GM21825 (cell line): ENCODE measurements at regions not wholly inside any gene's neighbourhood (a gene's known extent, or its start where the extent isn't known, plus 50 kb on each side); places are given as distances from the start of the nearest gene placed in this dataset.

Source experiments
- ATAC-seq: cut with Tn5 transposase; IDR thresholded peaks from one replicate; pipeline ENCODE4 v1.9.1; 2021; ENCODE audit warnings: mild to moderate bottlenecking, moderate library complexity; ENCODE audit not compliant: unreplicated experiment

DNA sequence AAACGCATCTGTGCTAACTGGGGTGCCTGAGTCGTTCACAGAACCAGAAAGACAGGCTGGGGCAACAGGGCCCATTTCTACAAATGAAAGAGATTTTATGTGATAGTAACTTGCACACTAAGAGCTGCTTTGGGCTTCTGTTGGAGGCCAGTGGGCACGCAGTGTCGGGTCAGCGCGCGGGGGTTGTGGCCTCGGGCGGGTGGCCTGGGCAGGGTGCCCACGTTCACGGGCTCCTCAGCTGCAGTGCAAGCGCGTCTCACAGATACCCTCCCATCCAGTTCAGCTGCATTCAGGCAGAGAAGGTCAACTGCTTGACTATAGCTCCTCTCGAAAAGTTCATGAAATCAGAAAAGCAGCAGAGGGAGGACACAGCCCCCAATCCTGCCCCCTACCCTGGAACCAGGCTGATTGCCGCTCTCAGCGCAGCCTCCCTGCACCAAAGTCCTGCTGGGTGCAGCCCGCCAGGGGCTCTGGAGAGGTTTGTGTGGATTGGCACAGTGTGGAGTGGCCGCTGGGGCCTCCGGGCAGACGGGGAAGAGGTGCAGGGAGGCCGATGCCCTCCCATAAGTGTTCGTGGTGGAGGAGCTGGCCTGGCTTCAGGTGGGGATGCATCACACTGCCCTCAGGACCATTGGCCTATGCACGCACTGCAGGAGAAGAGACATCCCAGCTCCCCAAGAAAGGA is 582.8 kb downstream of the TCERG1L start:
- no peak for ATAC-seq

- no peak for ATAC-seq
These were observed 581.6 kb downstream of the TCERG1L start for GRCh38 chr10:130729876-130730275.

DNA sequence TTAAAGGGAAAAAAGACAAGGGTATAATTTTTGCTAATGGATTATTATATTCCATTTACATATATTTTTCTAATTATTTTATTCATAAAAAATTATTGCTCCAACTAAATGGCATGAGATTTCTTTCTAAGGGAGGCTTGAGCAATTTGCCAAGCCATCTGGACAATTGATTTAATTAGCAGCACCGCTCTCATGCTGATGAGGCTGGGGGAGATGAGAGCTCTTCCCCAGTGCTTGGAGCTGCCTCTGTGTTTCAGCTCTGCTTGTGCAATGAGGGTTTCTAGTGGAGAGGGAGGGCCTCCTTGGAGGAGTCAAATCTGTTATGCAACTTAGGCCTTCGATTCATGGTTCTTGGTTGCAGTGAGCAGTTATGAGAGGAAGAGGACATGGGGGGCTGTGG is 574.3 kb downstream of the TCERG1L start:
- no peak for ATAC-seq

DNA sequence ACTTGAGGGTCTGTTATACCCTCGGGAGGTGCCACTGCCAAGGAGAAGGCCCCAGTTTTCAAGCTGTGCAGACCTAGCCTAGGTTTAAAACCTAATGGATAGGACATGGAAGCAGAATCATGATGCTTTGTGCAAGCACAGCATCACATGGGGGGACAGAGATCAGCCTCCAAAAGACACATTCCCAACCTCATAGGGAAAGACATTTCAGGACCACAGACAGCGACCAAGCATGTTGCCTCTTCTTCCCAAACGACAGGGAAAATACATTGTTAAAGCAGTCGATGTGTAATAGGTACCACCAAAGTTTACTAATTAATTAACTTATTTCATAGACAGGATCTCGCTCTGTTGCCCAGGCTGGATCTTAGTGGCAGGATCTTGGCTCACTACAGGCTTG is 573.9 kb downstream of the TCERG1L start:
- ATAC-seq: no peak

DNA sequence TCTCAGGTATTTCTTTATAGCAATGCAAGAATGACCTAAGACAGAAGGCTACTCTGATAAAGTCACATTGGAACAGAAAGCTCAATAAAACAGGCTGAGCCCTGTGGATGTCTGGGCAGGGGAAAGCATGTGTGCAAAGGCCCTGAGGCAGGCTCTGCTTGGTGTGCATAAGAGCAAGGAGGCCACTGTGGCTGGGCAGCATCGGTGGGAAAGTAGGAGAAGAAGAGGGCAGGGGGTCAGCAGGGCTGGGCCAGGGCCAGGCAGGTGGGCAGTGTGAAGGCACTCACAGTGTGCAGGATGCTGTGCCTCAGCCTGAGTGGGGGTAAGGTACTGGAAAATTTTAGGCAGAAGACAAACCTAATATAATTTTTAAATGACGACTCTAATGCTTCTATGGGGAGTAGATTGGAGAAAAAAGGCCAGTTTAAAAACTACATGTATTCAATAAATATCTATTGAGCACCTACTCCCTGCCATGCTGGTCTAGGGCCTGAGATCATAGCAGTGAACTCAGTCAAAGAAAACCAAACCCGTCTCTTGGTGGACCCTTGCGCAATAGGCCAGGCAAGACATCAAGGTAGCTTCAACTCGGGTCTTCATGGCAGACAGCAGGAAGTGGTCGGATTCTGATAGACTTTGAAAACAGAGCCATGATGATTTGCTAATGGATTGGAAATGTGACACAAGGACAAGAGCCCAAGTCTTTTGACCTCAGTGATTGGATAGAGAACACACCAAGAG is 572.3 kb downstream of the TCERG1L start:
- no peak for ATAC-seq

DNA sequence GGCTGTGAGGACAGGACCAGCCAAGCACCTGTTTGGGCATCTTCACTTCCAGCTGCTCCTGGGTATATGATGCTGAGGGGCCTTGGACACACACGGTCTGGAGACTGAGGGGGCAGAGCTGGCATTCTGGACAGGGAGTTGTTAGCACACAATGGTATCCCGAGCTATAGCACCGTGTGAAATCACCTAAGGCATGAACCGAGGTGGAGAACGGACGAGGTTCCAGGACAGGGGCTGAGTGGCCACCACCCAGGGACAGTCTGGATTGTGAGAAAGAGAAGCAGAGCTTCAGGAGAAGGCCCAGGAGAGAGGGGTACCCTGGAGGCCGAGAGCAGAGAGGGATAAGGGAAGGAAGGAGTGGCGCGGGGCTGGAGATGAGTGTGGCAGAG is 571.8 kb downstream of the TCERG1L start:
- no peak for ATAC-seq

GRCh38 chr10:130740166-130740565 is 571.4 kb downstream of the TCERG1L start:
- ATAC-seq: no peak

DNA sequence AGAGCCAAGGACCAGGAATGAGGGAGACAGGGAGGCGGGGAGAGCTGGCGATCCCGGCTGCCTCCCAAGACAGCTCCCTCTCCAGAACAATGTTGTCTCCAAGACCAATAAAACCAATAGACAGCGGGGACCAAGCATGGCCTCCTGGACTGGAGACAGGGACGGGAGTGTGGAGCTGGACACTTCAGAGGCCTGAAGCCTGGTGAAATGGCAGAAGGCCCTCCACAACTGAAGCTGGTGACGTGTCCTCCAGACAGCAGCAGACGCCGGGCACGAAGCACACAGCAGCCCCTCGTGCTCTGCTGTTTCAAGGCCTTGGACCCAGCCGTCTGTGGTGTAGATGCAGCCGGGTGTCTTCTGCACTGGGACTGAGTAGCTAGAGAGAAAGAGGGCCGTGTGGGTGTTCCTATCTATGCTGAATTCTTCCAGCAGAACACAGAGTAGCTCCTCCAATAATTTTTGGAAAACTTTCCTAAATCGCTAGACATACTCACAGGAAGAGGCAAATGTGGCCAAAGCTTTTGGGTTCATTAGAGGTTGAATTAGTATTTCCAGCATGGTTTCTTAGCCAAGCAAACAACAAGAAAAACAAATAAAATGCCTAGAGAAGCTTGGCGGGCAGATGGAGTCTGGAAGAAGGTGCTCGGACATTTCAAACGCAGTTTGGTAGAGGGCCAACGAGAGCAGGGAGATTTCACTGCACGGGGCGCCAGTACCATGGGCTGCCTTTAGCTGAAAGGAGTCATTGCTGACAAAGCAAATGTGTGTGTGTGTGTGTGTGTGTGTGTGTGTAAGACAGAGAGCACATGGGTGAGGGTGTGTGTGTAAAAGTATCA is 570.4 kb downstream of the TCERG1L start:
- ATAC-seq: no peak

- no peak for ATAC-seq
These were observed 569.3 kb downstream of the TCERG1L start for GRCh38 chr10:130741901-130742855.

DNA sequence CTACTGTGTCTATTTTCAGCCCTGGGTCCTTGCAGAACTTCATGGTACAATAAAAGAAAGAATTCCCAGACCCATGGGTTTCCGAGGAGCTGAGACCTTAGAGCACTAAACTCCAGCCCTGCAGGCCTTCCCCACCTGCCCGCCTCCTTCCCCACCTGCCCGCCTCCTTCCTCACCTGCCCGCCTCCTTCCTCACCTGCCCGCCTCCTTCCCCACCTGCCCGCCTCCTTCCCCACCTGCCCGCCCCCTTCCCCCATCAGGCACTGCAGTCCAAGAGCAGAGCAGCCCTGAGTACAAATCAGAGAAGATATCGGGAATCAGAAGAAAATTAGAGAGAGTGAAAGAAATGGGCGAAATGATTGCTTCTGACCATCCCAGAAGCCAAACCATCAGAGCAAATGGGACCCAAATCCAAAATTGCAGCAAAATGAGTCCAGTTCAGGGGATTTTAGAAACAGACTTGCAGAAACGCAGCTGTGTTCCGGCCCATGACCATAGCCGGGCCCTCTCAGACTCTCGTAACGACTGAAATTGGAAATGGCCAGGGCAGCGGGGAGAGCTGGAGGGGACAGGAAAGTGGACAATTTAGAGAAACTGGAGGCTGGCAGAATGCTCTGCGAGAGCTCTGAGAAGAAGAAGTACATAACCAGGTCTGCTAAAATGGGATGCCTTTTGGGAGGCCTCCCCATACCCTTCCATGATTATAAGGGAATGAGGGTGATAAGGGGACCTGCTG is 568.4 kb downstream of the TCERG1L start:
- ATAC-seq: no peak

DNA sequence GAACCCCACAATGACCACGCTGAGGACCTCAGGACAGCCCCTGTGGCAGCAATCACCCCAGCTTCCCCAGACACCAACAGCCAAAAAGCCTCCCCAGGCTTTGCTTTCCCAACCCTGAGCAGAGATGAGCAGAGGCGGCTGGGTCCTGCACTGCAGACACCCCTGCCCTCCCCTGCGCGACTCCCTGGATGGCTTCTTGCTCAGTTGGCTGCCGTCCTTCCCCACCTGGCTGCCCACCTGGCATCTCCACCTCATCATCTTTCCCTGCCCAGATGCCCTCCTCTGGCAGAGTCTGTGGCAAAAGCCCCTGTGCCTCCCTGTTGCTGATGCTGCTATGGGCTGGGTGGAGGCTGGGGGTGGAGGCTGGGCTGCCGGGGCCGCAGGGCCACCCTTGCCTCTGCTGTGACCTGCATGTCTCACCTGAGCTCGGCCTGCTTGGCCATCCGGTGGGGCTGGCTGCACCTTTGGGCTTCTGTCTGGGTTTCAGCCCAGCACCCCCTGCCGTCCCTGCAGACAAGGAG is 567.7 kb downstream of the TCERG1L start:
- no peak for ATAC-seq

GRCh38 chr10:130744631-130745030 is 566.9 kb downstream of the TCERG1L start:
- no peak for ATAC-seq

GRCh38 chr10:130745251-130745650 is 566.3 kb downstream of the TCERG1L start:
- no peak for ATAC-seq

DNA sequence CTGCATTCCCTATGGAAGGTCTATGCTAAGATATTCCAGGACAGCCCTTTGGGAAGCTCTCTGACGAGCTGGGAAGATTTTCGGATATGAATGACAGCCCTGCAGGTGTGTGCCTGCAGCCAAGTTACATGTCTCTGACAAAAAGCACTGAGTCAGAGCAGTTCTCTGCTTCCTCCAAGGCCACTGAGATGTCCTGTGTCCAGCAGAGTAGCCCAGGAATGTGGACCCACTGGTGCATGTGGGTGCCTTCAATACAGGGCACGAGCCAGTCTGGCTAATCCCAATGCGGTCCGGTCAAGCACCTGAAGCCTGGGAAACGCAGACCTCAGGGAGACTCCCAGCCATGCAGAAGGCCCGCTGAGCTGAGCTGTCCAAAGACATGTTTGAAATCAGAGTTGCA is 565.7 kb downstream of the TCERG1L start:
- ATAC-seq: no peak

- no peak for ATAC-seq
These were observed 565.2 kb downstream of the TCERG1L start for GRCh38 chr10:130746311-130746710.

DNA sequence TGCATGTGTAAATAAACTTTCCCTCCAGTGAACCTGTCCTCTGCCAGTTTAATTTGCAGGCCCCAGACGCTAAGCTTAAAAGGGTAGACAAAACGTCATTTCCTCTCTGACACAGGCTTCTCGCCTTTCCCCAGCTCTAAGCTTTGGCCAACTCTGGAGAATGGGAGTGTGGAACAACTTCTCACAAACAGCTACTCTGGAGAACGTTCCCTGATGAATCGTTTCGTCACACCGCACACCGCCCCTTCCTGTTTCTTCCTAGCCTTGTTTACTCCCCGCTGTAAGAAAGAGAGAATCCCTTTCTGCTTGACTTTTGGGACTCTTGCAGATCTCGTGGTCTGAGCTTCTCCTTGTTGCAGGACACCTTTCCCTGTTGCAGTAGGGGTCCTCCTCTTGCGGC is 564.2 kb downstream of the TCERG1L start:
- ATAC-seq: no peak

DNA sequence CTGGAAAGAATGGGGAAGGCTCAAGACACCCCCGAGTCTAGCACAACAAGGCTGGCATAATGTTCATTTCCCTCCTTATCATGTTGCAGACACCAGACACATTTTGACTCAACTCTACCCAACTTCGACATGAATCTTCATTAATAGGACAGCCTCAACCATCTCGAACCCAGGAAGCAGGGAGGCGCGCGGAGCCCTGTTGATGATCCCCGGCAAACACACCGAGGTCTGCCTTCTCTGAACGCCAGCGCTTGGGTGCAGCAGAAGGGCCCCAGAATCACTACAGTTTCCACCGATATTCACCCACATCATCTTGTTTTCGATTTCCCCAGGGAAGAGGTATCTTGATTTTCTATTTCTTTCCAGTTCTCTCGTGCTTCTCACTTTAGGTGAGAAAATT is 563.6 kb downstream of the TCERG1L start:
- ATAC-seq: no peak

DNA sequence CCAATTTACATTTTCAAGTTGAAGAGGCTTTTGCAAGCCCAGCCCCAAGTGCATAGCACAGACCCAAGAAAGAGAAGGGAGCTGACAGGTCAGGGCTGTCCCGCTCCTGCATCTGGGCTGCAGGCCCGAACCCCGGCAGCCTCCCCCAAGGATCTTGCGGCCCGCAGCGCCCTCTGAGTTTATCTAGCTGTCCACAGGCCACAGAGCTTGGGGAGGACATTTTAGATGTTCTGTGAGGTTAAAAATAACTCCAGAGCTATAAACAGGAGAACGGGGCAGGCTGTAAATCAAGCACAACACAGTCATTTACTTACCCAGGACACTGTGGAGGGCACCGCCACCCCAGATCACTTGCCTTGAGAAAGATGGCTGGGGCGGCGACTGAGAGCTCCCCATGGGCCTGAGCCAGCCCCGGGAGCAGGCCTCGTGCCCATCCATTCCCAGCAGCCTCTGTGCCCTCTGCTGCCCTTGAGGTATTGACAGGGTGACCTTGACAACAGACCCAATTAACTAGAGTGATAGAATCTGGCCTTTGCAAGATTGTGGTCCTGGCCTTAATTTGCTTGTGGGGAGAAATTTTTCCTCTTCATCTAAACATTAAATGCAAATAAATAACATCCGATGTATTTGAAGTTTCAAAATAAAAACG is 563.0 kb downstream of the TCERG1L start:
- no peak for ATAC-seq

DNA sequence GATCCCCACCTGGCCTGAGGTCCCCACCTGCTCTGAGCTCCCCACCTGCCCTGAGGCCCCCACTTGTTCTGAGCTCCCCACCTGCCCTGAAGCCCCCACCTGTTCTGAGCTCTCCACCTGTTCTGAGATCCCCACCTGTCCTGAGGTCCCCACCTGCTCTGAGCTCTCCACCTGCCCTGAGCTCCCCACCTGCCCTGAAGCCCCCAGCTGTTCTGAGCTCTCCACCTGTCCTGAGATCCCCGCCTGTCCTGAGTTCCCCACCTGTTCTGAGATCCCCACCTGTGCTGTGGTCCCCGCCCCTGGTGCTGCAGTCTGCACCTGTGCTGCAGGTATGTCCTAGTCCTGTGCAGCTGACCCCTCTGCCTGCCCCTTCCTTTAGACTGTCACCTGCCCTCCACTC is 561.6 kb downstream of the TCERG1L start:
- no peak for ATAC-seq
